Suppressor macrophage (primary cell): ENCODE measurements at regions not wholly inside any gene's neighbourhood (a gene's known extent, or its start where the extent isn't known, plus 50 kb on each side); places are given as distances from the start of the nearest gene placed in this dataset.
"Not testable (repeated sequence)": the region's sequence is repeated elsewhere in the genome, so short reads cannot be mapped to it uniquely, and the experiment has no call there.

ENCODE experiments used
- DNase-seq, 4 experiments: peaks; one replicate each; pipeline ENCODE4 v3.0.0-alpha.2; 2020 to 2022

GRCh38 chr17:68097161-68097805 lies 61.7 kb downstream of the KPNA2 start:
- no peak for DNase-seq

- DNase-seq: not testable (repeated sequence)
Measured at GRCh38 chr17:68099341-68099753, 63.8 kb downstream of the KPNA2 start.

GRCh38 chr17:68100000-68100641 lies 64.6 kb downstream of the KPNA2 start:
- no peak for DNase-seq

- peak; percentile 92 to 98 (median 94) for DNase-seq
Measured at GRCh38 chr17:68101075-68101986, 65.8 kb downstream of the KPNA2 start.

- no peak for DNase-seq
Measured at GRCh38 chr17:68101987-68102314, 66.4 kb downstream of the KPNA2 start.

GRCh38 chr17:68102318-68102758 lies 66.8 kb downstream of the KPNA2 start:
- peak in 2 of 4 experiments; percentile 12 to 22 for DNase-seq

- DNase-seq: no peak
Measured at GRCh38 chr17:68103148-68103547, 67.6 kb downstream of the KPNA2 start.

GRCh38 chr17:68106085-68106484 lies 70.5 kb downstream of the KPNA2 start:
- no peak for DNase-seq

- DNase-seq: no peak
Measured at GRCh38 chr17:68107373-68107772, 71.8 kb downstream of the KPNA2 start.

- DNase-seq: no peak
Measured at GRCh38 chr17:68108313-68109000, 72.9 kb downstream of the KPNA2 start.

GRCh38 chr17:68109404-68109803 lies 73.9 kb downstream of the KPNA2 start:
- DNase-seq: not testable (repeated sequence)

GRCh38 chr17:68116211-68116610 lies 80.7 kb downstream of the KPNA2 start:
- DNase-seq: not testable (repeated sequence)

- DNase-seq: no peak
Measured at GRCh38 chr17:68122587-68122986, 87.1 kb downstream of the KPNA2 start.

- DNase-seq: peak in 1 of 4 experiments; percentile 2
Measured at GRCh38 chr17:68125111-68125870, 89.8 kb downstream of the KPNA2 start.

GRCh38 chr17:68127914-68128313 lies 92.4 kb downstream of the KPNA2 start:
- no peak for DNase-seq

GRCh38 chr17:68131456-68131855 lies 95.9 kb downstream of the KPNA2 start:
- DNase-seq: no peak

- peak in 3 of 4 experiments; percentile 3 to 14 (median 7) for DNase-seq
Measured at GRCh38 chr17:68133346-68134045, 98.0 kb downstream of the KPNA2 start.

- DNase-seq: no peak
Measured at GRCh38 chr17:68134046-68134637, 98.6 kb downstream of the KPNA2 start.

- no peak for DNase-seq
Measured at GRCh38 chr17:68134731-68135130, 99.2 kb downstream of the KPNA2 start.

- no peak for DNase-seq
Measured at GRCh38 chr17:68135141-68135887, 99.8 kb downstream of the KPNA2 start.
